ENCODE measurements at regions not wholly inside any gene's neighbourhood (a gene's known extent, or its start where the extent isn't known, plus 50 kb on each side); places are given as distances from the start of the nearest gene placed in this dataset.

GRCh38 chr3:150202711-150203110 lies 205.4 kb upstream of the TSC22D2 start:
- H3K9ac ChIP-seq (ENCODE audit: insufficient read depth in 1 of 2, low read depth in 2 of 2, low read length in 2 of 2): no peak overlapping the region
- H3K27me3 ChIP-seq (ENCODE audit: control insufficient read depth in 2 of 2, insufficient read depth in 2 of 2, low read length in 2 of 2): peaks cover 2 to 4% of the 10 kb centered on the region in 2 experiments; a peak in 2 of 5 replicates
- no peak overlapping the region for H3K4me2 ChIP-seq (ENCODE audit: insufficient read depth, low read length)
- no peaks in the 10 kb centered on the region for H3K79me2 ChIP-seq (ENCODE audit: control insufficient read depth, insufficient read depth, low read length)
- no peaks in the 10 kb centered on the region for H3K36me3 ChIP-seq (ENCODE audit: control insufficient read depth, insufficient read depth, low read length)
- H4K20me1 ChIP-seq (replicated peaks; ENCODE audit: control insufficient read depth, insufficient read depth, low read length): no peaks in the 10 kb centered on the region
- ATAC-seq: no peak
- no peak for FAIRE-seq
- WGBS (ENCODE audit: insufficient coverage, low coverage, missing lambda C conversion rate): 0% methylated on average over 1 of the region's 1 CpG
- no peak overlapping the region for H2AFZ ChIP-seq (ENCODE audit: low read depth, low read length)
- in situ Hi-C loops (cut with MboI): no loop called here
- no peak for DNase-seq (ENCODE audit: extremely low read depth in 1 of 4, low spot score in 3 of 4)
- no peaks in the 10 kb centered on the region for H3K9me3 ChIP-seq (replicated peaks; ENCODE audit: control insufficient read depth, insufficient read depth, low read depth, low read length)
- no peaks in the 10 kb centered on the region for H3K9me1 ChIP-seq (ENCODE audit: control insufficient read depth, insufficient read depth, low read length)
- ChIA-PET POLR2A (interaction anchor here (0.6 to 1.6 kb wide), 3 partner anchors 19 to 526 kb away, joined by 3 to 5 read pairs (median 4); no protein-coding TSS in a partner anchor), CTCF (ENCODE audit: low intra/inter-chr PET ratio) (no interaction called here)
- no peak overlapping the region for H3K27ac ChIP-seq (ENCODE audit: extremely low read depth, low read depth, low read length)
- no peaks in the 10 kb centered on the region for H3K4me1 ChIP-seq (replicated peaks in 1 of 2; ENCODE audit: control insufficient read depth in 2 of 2, insufficient read depth in 2 of 2, low read length in 2 of 2)
- BruUV-seq (replicated peaks): no TSS peak
- intact Hi-C loops (cut with micrococcal nuclease): no loop called here
- no peak overlapping the region for H3K4me3 ChIP-seq
- TF ChIP-seq ASH1L (IDR thresholded peaks at IDR 0.05; ENCODE audit: borderline replicate concordance, low read depth, partially characterized antibody): no peak
- TF ChIP-seq PML (IDR thresholded peaks at IDR 0.05; ENCODE audit: low read length): no peak
- TF ChIP-seq MTA1 (IDR thresholded peaks at IDR 0.05; ENCODE audit: borderline replicate concordance): no peak
- no peak for TF ChIP-seq CCAR2 (IDR thresholded peaks at IDR 0.05; ENCODE audit: low read depth, low read length)
- TF ChIP-seq, protein P1, sequence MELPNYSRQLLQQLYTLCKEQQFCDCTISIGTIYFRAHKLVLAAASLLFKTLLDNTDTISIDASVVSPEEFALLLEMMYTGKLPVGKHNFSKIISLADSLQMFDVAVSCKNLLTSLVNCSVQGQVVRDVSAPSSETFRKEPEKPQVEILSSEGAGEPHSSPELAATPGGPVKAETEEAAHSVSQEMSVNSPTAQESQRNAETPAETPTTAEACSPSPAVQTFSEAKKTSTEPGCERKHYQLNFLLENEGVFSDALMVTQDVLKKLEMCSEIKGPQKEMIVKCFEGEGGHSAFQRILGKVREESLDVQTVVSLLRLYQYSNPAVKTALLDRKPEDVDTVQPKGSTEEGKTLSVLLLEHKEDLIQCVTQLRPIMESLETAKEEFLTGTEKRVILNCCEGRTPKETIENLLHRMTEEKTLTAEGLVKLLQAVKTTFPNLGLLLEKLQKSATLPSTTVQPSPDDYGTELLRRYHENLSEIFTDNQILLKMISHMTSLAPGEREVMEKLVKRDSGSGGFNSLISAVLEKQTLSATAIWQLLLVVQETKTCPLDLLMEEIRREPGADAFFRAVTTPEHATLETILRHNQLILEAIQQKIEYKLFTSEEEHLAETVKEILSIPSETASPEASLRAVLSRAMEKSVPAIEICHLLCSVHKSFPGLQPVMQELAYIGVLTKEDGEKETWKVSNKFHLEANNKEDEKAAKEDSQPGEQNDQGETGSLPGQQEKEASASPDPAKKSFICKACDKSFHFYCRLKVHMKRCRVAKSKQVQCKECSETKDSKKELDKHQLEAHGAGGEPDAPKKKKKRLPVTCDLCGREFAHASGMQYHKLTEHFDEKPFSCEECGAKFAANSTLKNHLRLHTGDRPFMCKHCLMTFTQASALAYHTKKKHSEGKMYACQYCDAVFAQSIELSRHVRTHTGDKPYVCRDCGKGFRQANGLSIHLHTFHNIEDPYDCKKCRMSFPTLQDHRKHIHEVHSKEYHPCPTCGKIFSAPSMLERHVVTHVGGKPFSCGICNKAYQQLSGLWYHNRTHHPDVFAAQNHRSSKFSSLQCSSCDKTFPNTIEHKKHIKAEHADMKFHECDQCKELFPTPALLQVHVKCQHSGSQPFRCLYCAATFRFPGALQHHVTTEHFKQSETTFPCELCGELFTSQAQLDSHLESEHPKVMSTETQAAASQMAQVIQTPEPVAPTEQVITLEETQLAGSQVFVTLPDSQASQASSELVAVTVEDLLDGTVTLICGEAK (IDR thresholded peaks at IDR 0.05): no peak
- TF ChIP-seq, protein P1 (CRISPR knock-in tag; IDR thresholded peaks at IDR 0.05): no peak
- TF ChIP-seq RUNX1 (IDR thresholded peaks at IDR 0.05; ENCODE audit: low read depth): no peak
- TF ChIP-seq ZNF609 (CRISPR knock-in tag; IDR thresholded peaks at IDR 0.05; ENCODE audit: borderline replicate concordance): no peak
- no peak for TF ChIP-seq NR2C2 (CRISPR knock-in tag; IDR thresholded peaks at IDR 0.05)
- no peak for TF ChIP-seq NR2C2 (tag; IDR thresholded peaks at IDR 0.05)
- no peak for TF ChIP-seq ZNF830 (CRISPR knock-in tag; IDR thresholded peaks at IDR 0.05)
